Sciatic nerve (tissue), 2 donors: ENCODE measurements at regions not wholly inside any gene's neighbourhood (a gene's known extent, or its start where the extent isn't known, plus 50 kb on each side); places are given as distances from the start of the nearest gene placed in this dataset.
"Not testable (repeated sequence)": the region's sequence is repeated elsewhere in the genome, so short reads cannot be mapped to it uniquely, and the experiment has no call there.

Source experiments
- ATAC-seq: fragments of 200-7000 bp; cut with Tn5 transposase; one replicate; pipeline ENCODE4 v1.9.1; 2020; ENCODE audit warnings: mild to moderate bottlenecking, moderate library complexity
- DNase-seq: peaks from one replicate; pipeline ENCODE4 v3.0.0-alpha.2; 2020; ENCODE audit warnings: low spot score
- intact Hi-C: fragments of 100-400 bp; cut with DNase I; formaldehyde crosslinking; loops from one replicate; pipeline ENCODE4 v1.14.2; 2022
- donor health status: DM: no; HTN: no; CAD: no.
- donor health status: DM: no; HTN: no; CAD: no.

DNA sequence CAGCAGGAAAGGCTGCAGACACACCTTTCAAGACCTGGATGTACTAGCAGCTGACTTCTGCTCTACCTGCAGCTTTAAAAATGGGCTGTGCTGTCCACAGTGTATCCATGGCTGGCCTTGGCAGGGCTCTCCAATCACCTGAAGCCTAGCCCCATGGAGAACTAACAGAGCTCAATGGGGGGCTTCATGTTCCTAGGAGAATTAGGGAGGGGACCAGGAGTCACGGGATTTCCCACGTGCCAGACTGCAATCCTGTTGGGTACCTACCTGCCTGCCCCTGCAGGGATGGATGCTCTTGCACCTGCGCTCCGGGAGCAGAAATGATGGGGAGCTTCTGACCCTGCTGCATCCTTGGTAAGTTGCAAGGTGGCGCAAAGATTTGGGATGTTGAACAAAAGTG is 462.1 kb downstream of the ICE1 start:
- no peak for ATAC-seq
- no peak for DNase-seq
- intact Hi-C loops: no loop called here

GRCh38 chr5:5883562-5883961 is 461.1 kb downstream of the ICE1 start:
- no peak for ATAC-seq

GRCh38 chr5:5883146-5883545 is 460.7 kb downstream of the ICE1 start:
- no peak for DNase-seq
- intact Hi-C loops: no loop called here
- ATAC-seq: no peak

More at GRCh38 chr5:5883562-5883961, 461.1 kb downstream of the ICE1 start:
- DNase-seq: no peak
- intact Hi-C loops: no loop called here

- DNase-seq (no peak), ATAC-seq (no peak)
- intact Hi-C loops: no loop called here
Observed at GRCh38 chr5:5882706-5883105, 460.2 kb downstream of the ICE1 start.

DNA sequence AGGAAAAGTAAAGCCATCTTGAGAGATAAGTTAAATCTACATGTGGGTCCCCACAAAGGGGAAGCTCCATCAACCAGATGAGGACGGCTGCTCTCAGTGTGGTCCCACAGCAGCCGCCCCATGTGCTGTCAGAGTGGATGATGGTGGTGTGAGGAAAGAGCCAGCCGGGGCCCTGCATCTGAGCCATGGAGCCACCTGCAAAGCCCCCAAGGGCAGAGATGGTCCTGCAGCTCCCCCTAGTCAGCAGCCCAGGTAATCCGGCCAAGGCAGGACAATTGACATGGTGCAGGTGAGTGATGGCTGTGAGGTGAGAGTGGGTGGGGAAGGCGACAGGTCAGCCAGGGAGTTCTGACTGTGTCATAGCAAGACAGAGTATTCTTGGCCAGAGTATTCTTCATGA is 458.8 kb downstream of the ICE1 start:
- intact Hi-C loops: no loop called here
- DNase-seq (no peak), ATAC-seq (no peak)

DNA sequence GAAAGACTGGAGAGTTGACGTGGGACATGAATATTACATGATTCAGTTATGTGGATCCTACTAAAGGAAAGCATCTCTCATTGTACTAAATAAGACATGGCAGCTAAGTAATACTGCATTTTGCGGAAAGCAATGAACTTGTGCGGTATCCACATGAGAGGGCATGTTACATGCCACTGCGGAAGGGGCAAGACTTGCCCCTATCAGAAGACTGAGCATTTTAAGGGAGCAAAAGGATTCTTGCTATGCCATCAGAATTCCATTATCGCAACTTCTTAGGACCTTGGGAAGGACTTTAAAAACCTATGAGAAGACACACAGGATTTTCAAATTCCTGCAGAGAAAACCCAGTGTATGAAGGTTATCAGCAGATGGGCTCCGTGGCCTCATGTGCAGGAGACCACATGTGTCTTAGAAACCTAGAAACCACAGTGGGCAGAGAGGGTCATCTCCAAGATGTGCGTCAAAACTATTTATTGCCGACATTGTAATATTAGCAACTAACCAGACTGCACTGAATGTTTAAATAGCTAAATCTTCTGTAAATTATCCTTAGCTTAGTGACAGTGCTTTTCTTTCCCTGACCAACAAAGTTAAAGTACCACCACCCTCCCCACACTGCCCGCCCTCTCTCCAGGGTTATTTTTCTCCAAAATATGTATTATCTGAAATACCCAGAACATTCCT is 457.7 kb downstream of the ICE1 start:
- no peak for ATAC-seq

GRCh38 chr5:5857396-5857795 is 434.9 kb downstream of the ICE1 start:
- DNase-seq: no peak
- intact Hi-C loops: no loop called here
- no peak for ATAC-seq

More for the DNA sequence above, 457.7 kb downstream of the ICE1 start:
- intact Hi-C loops: no loop called here
- DNase-seq: no peak

- DNase-seq (no peak), ATAC-seq (no peak)
- intact Hi-C loops: no loop called here
Observed at GRCh38 chr5:5854087-5854486, 431.6 kb downstream of the ICE1 start.

- no peak for ATAC-seq
- DNase-seq: no peak
- intact Hi-C loops: no loop called here
Observed at GRCh38 chr5:5838493-5838892, 416.0 kb downstream of the ICE1 start.

DNA sequence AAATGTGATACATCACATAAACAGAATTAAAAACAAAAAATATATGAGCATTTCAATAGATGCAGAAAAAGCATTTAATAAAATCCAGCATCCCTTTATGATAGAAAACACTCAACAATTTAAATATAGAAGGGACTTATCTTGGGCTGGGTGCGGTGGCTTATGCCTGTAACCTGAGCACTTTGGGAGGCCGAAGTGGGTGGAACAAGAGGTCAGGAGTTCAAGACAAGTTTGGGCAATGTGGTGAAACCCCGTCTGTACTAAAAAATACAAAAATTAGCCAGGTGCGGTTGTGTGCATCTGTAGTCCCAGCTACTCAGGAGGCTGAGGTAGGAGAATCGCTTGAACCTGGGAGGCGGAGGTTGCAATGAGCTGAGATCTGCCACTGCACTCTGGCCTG is 409.1 kb downstream of the ICE1 start:
- intact Hi-C loops, ATAC-seq, DNase-seq: not testable (repeated sequence)

DNA sequence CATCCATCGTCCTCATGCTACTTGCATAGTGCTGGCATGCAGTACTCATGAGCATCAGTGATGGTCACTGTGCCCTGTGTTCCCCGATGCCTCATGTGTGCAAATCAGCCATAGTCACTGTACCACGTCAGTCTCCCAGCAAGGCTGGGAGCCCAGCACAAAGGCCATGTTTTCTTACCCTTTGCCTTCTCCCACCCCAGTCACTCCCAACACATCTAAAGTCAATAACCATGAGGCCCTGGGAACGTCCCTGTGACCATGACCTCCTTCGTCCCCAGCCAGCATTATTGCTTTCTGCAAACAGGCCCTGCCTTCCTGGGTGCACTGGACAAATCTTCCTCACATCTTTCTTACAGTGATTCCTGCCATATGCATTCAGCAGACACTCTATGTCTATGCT is 406.1 kb downstream of the ICE1 start:
- no peak for ATAC-seq
- no peak for DNase-seq
- intact Hi-C loops: no loop called here

DNA sequence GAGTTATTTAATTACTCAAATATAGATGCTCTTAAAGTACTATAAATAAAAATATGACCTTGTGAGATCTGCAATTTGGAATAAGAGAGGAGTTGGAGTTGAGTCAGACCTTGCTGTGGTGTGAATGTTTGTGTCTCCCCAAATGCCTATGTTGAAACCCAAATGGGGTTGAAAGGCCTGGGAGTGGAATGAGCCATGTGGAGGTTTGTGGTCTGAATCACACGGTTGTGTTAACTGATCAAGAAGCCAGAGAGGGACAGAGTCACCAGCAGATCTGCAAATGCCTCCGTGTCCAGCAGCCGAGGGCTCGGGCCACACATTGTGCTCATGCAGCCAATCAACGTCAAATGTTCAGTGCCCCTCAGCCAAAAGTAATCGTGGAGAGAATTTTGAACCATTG is 404.4 kb downstream of the ICE1 start:
- ATAC-seq: no peak
- DNase-seq: no peak
- intact Hi-C loops: no loop called here

DNA sequence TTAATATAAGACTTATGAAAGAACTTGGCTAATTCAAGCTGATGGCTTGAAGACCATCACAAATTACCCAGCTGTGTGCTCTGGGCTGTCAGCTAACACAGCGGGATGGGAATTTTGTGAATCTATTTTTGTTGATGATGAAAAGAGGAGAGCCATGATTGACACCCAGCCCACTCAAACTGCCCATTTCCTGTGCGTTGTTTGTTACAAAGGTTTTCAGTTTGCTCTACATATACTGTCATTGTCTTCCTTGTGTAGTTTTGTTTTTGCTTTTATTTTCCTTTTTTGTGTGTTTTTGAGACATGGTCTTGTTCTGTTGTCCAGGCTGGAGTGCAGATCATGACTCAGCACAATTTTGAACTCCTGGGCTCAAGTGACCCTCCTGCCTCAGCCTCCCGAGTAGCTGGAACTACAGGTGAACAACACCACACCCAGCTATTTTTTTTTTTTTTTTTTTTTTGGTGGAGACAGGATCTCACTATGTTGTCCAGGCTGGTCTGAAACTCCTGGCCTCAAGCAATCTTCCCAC is 400.3 kb downstream of the ICE1 start:
- DNase-seq (no peak), ATAC-seq (no peak)
- intact Hi-C loops: no loop called here

- ATAC-seq (no peak), DNase-seq (no peak)
- intact Hi-C loops: no loop called here
Observed at GRCh38 chr5:5816960-5817359, 394.5 kb downstream of the ICE1 start.

GRCh38 chr5:5813441-5813840 is 391.0 kb downstream of the ICE1 start:
- intact Hi-C loops: no loop called here
- ATAC-seq: no peak

DNA sequence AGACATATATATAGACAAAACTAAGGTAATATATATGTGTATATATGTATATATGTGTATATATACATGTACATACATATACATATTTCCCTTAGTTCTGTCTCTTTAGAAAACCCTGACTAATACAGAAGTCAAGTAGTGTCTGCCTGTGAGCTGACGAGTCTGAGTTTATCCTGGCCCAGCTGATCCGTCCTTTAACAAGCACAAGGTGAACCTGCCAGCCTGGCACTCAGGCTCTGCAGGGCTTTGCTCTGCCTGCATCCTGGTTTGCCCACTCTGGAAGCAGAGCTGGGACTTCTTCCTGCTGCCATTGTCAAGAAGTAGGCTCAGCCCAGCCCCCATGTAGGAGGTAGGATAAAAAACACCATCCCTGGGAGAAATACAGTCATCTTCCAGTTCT is 388.0 kb downstream of the ICE1 start:
- ATAC-seq (no peak), DNase-seq (no peak)
- intact Hi-C loops: no loop called here

More at GRCh38 chr5:5813441-5813840, 391.0 kb downstream of the ICE1 start:
- DNase-seq: no peak

- ATAC-seq (no peak), DNase-seq (no peak)
- intact Hi-C loops: no loop called here
Observed at GRCh38 chr5:5805916-5806315, 383.4 kb downstream of the ICE1 start.

- intact Hi-C loops: no loop called here
- ATAC-seq (no peak), DNase-seq (no peak)
Observed at GRCh38 chr5:5804478-5805233, 382.2 kb downstream of the ICE1 start.

DNA sequence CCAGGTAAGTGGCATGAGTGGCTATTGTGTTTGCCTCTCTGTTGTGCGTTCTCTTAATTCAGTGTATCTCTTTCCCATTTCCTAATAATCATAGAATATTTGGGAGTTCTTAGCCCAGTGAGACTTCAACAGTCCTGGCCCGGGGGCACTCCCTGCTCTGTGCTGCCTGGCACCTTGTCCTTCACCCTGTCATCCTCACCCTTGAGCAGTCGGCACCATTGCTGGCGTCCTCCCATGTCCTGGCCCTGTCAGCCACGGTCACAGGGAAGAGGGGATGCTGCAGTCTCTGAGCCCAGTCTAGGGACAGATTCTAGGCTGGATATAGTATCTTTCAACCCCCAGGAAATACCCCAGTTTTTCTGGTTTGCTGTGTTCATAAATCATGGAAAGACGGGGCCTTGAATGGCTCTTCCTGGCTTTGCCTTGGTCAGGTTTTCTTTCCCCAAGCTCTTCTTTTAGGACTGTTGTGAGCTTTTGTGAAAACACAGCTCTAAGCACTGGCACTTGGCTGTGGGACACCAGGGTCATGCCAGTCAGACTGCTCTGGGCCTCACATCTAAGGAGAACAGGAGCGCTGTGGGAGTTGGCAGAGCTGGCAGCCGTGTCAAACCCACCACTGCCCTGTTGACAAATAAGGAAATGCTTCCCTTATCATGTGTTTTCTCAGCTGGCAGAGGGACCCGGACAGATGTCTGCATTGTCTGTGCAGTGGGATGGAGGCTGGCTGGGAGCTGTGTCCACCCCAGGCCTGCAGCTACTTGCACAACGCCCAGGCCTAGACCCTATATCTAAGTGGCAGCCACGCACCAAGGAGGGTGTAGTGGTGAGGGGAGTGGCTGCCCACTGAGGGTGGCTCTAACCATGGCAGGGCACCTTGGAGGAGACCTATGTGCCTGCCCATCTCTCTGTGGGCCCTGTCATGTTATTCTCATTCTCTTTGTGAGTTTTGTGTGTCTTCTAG is 378.6 kb downstream of the ICE1 start:
- intact Hi-C loops: no loop called here
- DNase-seq (no peak), ATAC-seq (peak; percentile 17)
